GM18951 (cell line): ENCODE measurements at regions not wholly inside any gene's neighbourhood (a gene's known extent, or its start where the extent isn't known, plus 50 kb on each side); places are given as distances from the start of the nearest gene placed in this dataset.

Experiments
- POLR2A ChIP-seq: IDR thresholded peaks from 4 replicates; pipeline ENCODE4 v1.6.1; 2011; ENCODE audit warnings: mild to moderate bottlenecking; ENCODE audit not compliant: insufficient read length, insufficient read depth; ENCODE audit errors: extremely low read depth
- in situ Hi-C: fragments of 300-500 bp; cut with MboI; formaldehyde crosslinking; loops from one replicate; pipeline ENCODE4 v1.12.0; 2022; ENCODE audit warnings: low sequenced_read_pairs, mixed read lengths, inconsistent platforms; ENCODE audit not compliant: unreplicated experiment

DNA sequence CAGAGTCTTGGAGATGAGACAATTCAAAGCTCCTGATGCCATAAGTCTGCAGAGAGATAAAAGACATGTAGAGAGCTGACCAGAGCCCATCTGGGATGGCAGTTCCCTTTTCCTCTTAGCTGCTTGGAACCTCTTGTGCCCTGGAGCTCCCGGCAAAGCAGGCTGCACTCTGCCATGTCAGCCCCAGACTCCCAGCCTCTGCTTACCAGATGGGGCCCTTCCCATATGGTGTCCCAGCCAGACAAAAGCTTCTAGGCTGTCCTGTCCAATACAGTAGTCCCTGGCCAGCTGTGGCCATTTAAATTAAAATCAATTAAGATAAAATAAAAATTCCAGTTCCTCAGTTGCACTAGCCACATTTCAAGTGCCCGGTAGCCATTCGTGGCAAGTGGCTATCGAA is 303.9 kb downstream of the TTC6 start:
- TF ChIP-seq POLR2A: no peak
- in situ Hi-C loops: no loop called here

DNA sequence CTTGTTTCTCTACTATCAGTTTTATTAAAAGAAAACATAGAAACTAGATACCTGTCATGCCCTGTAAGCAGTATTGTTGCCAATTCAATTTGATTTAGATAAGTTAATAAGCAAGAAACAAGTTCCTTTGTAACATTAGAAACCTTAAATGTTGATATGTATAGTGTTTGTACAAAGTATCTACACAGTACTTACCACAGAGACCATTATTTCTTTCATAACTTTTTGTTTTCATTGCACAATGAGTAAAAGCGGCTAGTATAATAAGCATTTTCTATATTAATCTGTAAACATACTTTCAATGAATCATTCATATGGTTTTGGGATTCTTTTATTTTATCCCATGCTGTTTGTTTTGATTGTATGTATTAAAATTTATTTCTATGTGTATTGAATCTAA is 305.1 kb downstream of the TTC6 start:
- no peak for TF ChIP-seq POLR2A
- in situ Hi-C loops: no loop called here

DNA sequence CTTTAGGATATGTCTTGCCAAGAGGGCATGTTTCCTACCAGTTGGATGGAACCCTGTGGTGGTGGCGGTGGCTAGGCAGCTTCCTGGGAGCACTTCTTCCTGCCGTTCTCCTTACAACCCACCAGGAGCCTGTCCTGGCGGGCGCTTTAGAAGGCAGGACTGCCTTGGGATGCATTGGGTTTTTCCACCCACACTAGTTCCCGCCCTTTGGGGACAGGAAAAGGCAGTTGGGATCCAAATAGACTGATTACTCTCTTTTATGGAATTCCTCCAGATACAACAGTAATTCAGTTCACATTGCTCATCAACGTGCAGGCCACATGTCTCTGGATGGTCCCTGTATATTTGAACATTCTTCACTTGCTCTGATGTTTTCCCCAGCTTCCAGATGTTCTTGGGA is 305.7 kb upstream of the SSTR1 start:
- no peak for TF ChIP-seq POLR2A
- in situ Hi-C loops: no loop called here

DNA sequence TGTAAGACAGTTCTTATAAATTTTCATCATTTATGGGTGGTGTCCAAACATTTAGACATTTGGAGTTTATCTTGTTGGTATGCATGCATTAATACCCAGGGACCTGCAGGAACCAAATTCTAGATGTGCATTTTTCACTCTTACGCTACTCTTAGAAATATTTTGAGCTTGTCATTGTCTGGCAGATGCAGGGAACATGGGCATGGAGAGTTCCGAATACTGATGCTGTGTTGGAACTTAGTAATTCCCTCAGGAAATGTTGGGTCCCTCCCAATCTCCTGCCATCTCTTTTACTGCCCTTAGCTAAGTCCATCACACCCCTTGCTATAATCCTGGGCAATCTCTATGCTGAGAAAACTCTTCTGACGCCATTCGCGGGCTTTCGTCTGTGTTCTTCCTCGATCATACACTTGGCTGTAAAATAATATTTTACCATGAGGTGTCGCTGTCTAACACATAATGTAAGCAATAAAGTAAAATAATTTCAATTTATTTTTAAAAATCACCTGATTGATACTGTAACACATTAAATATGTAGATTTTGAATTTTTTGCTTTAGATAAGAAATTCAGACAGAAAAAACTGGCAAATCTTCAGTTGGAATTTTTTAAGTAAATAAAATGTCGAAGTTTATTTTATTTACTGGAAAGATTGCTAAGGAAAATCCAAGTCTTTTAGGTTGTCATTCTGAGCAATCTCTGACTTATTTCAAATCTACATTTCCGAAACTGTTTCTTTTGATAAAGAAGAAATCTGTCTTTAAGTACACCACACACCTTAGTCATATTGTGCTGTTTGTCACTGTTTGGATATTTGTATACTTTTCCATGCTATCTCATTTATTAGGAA is 304.1 kb upstream of the SSTR1 start:
- in situ Hi-C loops: no loop called here

DNA sequence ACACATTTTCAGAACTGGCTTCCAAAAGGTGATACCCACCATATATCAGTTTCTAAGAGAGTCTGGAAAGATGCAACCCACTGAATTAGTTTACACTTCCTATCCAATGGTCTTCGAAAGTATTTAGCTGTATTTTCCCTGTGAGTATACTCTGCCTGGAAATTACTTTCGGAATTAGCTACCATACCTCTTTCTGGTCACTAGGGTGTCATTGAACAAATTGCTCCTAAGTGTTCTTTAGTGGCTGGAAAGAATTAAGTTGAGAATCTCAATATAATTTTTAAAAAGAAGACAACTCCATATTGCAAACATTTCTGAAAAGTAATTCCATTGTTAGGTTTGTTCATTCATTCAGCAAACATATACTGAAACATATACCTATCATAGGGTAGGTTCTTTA is 283.1 kb upstream of the SSTR1 start:
- TF ChIP-seq POLR2A: no peak
- in situ Hi-C loops: no loop called here

More for the DNA sequence above, 304.1 kb upstream of the SSTR1 start:
- TF ChIP-seq POLR2A: no peak

DNA sequence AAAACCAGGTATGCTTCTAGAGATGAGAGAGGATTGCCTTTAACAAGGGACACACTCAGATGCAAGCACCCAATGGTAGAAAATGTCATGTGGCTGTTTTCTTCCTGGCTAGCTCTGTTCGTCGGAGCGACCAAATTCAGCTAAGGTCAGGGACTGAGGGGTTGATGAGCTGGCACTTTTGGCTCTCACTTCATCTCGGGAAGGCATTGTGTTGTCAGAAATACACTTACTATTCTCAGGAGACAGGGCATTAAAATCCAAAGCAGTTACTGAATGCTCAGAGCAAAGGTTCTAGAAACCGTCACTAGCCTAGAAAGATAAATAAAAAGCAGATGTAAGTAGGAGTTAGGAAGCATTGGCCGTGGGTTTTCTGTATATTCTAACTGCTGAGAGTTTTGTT is 275.7 kb upstream of the SSTR1 start:
- in situ Hi-C loops: no loop called here
- no peak for TF ChIP-seq POLR2A

DNA sequence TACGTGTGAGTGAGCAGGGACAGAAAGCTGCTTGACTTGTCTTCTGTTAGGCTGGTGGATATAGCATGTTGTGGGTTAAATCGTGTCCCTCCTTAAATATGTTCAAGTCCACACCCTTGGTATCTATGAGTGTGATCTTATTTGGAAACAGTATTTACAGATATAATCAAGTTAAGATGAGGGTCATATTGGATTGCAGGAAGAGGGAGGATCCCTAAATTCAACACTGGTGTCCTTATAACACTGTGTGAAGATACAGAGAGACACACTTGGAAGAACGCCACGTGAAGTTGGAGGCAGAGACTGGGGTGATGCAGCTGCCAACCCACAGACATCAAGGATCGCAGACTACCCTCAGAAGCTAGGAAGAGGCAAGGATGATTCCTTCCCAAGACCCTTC is 275.2 kb upstream of the SSTR1 start:
- in situ Hi-C loops: no loop called here
- no peak for TF ChIP-seq POLR2A

DNA sequence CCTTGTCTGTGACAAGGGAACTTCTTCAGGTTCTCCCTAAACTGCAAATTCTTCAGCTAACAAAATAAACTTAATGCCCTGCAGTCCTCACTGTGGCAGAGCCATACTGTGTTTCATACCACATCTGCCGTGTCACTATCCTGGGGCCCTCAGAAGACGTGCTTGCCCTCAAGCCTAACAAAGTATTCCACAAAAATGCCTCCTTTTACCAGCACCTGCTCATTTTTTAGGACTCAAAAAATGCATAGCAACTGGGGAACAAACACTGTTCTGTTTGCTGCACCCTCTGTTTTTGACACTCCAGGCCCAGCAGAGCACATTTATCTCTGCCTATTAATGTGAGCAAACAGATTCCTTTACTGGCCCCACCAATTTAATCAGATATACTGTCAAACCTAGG is 270.7 kb upstream of the SSTR1 start:
- in situ Hi-C loops: no loop called here
- no peak for TF ChIP-seq POLR2A

DNA sequence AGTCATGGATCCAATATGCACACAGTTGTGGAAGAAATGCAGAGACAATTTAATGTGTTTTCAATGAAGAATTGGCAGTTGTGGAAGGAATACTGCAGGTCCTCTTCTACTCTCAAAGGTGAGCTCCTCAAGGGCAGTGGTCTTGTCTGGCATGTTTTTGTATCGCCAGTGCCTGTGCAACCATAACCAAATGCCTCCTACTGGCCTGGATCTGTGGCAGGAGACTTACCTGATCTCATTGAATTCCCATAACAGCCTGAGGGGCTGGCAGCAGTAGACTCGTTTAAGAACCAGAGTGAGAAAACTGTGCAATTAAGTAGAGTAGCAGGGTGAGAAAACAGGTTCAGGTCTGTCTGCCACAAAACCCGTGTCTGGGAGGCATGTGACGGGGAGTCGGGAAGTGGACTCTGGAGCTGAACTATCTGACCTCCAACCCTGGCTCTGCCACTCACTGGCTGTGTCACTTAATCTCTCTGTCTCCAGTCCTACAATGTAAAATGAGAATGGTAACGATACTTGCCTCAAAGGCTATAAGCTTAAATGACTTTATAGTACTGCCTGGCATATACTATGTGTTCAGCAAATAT is 268.2 kb upstream of the SSTR1 start:
- no peak for TF ChIP-seq POLR2A
- in situ Hi-C loops: no loop called here

DNA sequence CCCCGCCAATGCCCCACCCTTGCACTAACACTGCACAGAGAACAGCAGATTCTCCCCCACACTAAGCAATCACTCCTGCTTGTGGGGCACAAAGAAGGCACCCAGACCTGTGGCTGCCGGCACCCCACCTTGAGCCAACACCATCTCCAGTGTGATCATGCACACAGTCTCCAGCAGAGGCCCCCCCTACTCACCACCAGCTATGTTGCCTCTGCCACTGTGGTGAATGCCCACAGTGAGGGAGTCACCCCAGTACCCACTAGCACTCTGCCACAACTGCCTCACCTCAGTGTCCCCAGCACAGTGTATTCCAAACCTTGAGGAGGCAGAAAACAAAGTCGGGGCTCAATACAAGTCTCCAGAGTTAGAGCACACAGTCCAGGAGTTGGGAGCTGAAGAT is 261.7 kb upstream of the SSTR1 start:
- in situ Hi-C loops: no loop called here
- no peak for TF ChIP-seq POLR2A

DNA sequence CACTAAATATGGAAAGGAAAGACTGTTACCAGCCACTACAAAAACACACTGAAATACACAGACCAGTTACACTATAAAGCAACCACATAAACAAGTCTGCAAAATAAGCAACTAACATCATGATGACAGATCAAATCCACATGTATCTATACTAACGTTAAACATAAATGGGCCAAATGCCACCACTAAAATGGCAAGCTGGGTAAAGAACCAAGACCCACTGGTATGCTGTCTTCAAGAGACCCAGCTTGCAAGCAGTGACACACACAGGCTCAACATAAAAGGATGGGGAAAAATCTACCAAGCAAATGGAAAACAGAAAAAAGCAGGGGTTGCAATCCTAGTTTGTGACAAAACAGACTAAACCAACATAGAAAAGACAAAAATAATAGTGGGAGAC is 260.9 kb upstream of the SSTR1 start:
- in situ Hi-C loops: no loop called here
- no peak for TF ChIP-seq POLR2A

DNA sequence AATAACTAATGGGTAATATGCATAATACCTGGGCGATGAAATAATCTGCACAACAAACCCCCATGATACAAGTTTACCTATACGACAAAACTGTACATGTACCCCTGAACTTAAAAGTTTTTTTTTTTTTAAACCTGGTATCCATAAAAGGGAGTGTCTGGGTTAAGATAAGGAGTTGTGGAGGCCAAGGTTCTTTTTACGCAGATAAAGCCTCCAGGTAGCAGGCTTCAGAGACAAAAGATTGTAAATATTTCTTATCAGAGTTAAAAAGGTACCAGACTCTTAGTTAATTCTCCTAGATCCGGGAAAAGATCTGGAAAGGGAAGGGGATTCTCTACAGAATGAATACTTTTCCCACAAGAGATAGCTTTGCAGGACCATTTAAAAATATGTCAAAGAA is 259.4 kb upstream of the SSTR1 start:
- no peak for TF ChIP-seq POLR2A
- in situ Hi-C loops: no loop called here

DNA sequence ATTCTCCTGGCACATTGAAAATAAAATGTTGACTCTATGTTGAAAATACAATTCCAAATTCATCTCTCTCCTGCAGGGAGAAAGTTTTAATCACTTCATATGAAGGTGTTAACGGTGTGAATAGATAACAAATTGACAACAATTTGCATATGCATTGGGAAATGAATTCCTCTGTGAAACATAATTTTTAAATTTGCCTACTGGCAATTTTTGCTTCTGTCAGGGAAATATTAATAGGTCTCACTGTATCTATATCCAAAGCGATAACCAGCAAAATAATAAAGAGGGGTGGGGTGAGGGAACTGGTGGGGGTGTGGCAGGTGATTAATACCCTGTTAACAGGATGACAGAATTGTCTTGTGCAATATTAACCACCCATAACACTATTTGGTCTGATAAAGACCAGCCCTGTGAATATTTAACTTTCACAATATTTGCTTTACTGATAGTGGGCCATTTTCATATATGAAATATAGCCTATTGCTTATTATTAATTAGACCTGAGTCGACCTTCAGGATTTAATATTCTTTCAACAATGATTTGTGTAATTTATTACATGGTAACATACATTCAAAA is 239.0 kb upstream of the SSTR1 start:
- in situ Hi-C loops: no loop called here
- TF ChIP-seq POLR2A: no peak

DNA sequence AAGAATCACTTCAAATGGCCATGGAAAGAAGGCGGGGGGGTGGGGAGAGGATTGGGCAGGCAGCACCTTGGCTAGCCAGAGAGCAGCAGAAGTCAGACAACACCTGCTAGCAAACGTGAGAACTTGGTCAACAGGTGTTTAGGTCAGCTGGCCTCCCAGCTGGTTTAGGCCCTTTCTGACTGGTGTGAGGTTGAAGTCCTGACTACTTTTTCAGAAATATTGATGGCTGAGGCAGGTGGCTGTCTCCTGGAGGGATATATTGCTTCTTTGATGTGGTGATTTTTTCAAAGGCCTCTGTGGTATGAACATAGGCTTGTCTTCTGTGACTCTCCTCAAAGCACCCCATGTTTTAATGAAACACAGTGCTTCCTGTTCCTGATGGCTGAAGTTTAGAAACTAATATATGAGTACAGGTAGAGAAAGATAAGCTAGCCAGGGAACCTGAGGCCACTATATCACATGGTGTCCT is 238.2 kb upstream of the SSTR1 start:
- no peak for TF ChIP-seq POLR2A
- in situ Hi-C loops: no loop called here

DNA sequence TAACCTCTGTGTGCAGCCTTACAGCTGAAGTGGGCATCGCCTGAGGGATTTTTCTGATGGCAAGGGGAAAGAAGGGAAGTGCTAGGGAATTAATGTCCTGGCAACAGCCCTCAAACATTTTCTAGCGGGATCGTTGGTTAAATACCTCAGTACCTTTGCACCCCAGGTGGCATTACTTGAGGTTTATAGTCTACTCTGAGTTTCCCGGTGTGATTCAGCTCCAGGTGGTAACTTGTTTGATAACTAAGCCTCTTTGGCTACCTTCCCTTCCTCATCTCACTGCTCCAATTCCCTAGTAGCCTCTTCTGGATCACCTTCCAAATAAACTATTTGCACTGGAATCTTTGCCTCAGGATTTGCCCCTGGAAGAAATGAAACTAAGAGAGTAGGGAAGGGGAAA is 237.0 kb upstream of the SSTR1 start:
- TF ChIP-seq POLR2A: no peak
- in situ Hi-C loops: no loop called here
